Neural cell (in vitro differentiated cells): ENCODE measurements at regions not wholly inside any gene's neighbourhood (a gene's known extent, or its start where the extent isn't known, plus 50 kb on each side); places are given as distances from the start of the nearest gene placed in this dataset.

Experiments used
- CTCF ChIP-seq: fragments of 450-650 bp; IDR thresholded peaks from 2 replicates; pipeline ENCODE4 v1.5.1; 2014; ENCODE audit warnings: antibody characterized with exemption, mild to moderate bottlenecking, moderate library complexity; ENCODE audit not compliant: poor library complexity, severe bottlenecking
- EP300 ChIP-seq: fragments of 450-650 bp; conservative IDR thresholded peaks from 2 replicates; pipeline ENCODE4 v1.6.1; 2014; ENCODE audit warnings: antibody characterized with exemption, mild to moderate bottlenecking, moderate library complexity; ENCODE audit not compliant: poor library complexity, severe bottlenecking
- EZH2 ChIP-seq: fragments of 200-600, 300-800 bp; shearing (Covaris generic), sonication (generic); IDR thresholded peaks from 2 replicates; pipeline ENCODE4 v1.6.1; 2014; ENCODE audit warnings: antibody characterized with exemption, low read length, borderline replicate concordance, mild to moderate bottlenecking; ENCODE audit not compliant: insufficient read depth, poor library complexity, severe bottlenecking
- MXI1 ChIP-seq: fragments of 450-650 bp; conservative IDR thresholded peaks from 2 replicates; pipeline ENCODE4 v1.6.1; 2014; ENCODE audit warnings: antibody characterized with exemption, mild to moderate bottlenecking; ENCODE audit not compliant: poor library complexity, severe bottlenecking
- POLR2AphosphoS5 ChIP-seq: IDR thresholded peaks from 2 replicates; pipeline ENCODE4 v1.6.1; 2012
- RAD21 ChIP-seq: fragments of 450-650 bp; conservative IDR thresholded peaks from 2 replicates; pipeline ENCODE4 v1.6.1; 2014; ENCODE audit warnings: antibody characterized with exemption, mild to moderate bottlenecking, moderate library complexity
- REST ChIP-seq: IDR thresholded peaks from 2 replicates; pipeline ENCODE4 v1.6.1; 2012; ENCODE audit warnings: borderline replicate concordance
- SMC3 ChIP-seq: fragments of 450-650 bp; conservative IDR thresholded peaks from 2 replicates; pipeline ENCODE4 v1.6.1; 2014; ENCODE audit warnings: antibody characterized with exemption, mild to moderate bottlenecking, moderate library complexity; ENCODE audit not compliant: poor library complexity

GRCh38 chr18:68414407-68414806 is 300.5 kb downstream of the TMX3 start:
- TF ChIP-seq CTCF: no peak
- TF ChIP-seq POLR2AphosphoS5: no peak
- no peak for TF ChIP-seq EP300
- no peak for TF ChIP-seq EZH2
- TF ChIP-seq SMC3: no peak
- TF ChIP-seq RAD21: no peak
- no peak for TF ChIP-seq REST
- no peak for TF ChIP-seq MXI1
